ENCODE measurements at regions not wholly inside any gene's neighbourhood (a gene's known extent, or its start where the extent isn't known, plus 50 kb on each side); places are given as distances from the start of the nearest gene placed in this dataset.

DNA sequence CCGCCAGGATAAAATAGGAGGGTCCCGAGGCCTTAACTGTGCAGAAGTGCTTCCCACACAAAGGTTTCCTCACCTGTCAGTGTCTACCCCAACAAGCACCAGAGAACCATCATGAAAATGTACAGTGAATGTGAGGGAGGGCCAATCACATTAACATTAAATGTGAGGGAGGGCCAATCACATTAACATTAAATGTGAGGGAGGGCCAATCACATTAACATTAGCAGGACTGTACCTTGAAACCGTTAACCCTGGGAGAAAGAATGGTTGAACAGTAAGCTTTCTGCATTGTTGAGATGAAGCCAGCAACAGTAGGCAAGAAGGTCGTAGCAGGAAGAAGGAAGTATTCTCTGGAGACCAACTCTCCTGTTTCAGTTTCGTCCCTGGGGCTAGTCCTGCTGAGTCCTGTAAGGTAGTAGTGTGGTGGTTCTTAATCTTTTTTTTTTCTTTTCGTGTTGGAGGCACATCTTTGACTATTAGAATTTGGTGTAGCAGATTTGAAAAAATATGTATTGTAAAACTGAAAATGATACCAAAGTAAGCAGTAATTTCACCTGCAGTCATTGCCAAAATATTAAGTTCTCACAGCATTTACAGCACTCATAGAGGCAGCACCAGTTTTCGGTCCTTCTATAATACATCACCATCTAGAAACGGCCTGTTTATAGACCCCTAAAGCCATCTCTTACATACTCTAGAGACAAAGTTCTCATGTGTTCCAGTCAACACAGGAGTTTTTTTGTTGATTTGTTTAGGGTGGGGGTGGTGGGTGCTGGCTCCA is 98.6 kb upstream of the PPP2R5A start:
- Histone ChIP-seq H3K36me3 (no peaks in the 10 kb centered on the region), H3K4me3 (no peak overlapping the region), H3K9me3 (no peaks in the 10 kb centered on the region), H3K27ac (peak overlapping the region in 7 of 8 donors; percentile 3 to 59 (median 50)), H3K27me3 (replicated peaks in 1 of 7) (no peaks in the 10 kb centered on the region), H3K4me1 (peaks cover 9 to 51% (median 42%) of the 10 kb centered on the region in 6 donors)
- intact Hi-C loops (cut with DNase I; ENCODE audit: low total_unique reads), result no loop called here
- no peak for TF ChIP-seq POLR2AphosphoS5 (IDR thresholded peaks at IDR 0.05)
- TF ChIP-seq POLR2A (IDR thresholded peaks at IDR 0.05), result no peak
- TF ChIP-seq, protein P1, sequence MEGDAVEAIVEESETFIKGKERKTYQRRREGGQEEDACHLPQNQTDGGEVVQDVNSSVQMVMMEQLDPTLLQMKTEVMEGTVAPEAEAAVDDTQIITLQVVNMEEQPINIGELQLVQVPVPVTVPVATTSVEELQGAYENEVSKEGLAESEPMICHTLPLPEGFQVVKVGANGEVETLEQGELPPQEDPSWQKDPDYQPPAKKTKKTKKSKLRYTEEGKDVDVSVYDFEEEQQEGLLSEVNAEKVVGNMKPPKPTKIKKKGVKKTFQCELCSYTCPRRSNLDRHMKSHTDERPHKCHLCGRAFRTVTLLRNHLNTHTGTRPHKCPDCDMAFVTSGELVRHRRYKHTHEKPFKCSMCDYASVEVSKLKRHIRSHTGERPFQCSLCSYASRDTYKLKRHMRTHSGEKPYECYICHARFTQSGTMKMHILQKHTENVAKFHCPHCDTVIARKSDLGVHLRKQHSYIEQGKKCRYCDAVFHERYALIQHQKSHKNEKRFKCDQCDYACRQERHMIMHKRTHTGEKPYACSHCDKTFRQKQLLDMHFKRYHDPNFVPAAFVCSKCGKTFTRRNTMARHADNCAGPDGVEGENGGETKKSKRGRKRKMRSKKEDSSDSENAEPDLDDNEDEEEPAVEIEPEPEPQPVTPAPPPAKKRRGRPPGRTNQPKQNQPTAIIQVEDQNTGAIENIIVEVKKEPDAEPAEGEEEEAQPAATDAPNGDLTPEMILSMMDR (IDR thresholded peaks at IDR 0.05 in 8 of 11, conservative IDR thresholded peaks at IDR 0.05 in 3 of 11), result no peak
- DNase-seq, result no peak
- WGBS, 5 donors, result 50 to 55% (median 54%) methylated on average over 8 of the region's 8 CpGs

DNA sequence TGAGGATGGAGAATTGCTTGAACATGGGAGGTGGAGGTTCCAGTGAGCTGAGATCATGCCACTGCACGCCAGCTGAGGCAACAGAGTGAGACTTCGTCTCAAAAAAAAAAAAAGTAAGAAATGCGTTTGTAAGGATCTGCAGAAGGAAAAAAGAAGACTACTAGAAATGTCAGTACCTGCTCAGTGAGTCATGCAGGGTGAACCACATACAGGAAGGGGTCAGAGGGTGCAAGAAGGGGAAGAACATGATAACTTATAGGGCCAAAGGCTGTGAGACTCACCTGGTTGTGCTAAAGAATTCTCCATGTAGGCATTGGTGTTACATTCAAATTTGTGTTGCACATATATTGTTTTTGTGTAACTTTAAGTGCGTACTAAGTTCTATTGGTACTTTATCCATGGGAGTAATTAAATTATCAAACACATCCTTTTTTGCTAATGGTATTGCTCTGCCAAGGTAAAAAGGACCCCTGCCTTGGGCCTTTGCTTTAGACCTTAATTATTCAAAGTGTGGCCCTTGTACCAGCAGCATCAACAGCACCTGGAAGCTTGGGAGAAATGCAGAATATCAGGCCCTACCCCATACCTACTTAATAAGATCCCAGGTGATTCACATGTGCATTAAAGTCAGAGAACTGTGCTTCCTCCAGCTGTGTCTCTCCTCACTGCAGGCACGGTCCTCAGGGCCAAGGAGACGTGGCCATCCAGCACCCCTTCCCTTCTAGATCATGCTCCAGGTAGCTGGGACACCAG is 96.4 kb upstream of the PPP2R5A start:
- peaks cover 9 to 50% (median 42%) of the 10 kb centered on the region in 6 donors for H3K4me1 ChIP-seq
- TF ChIP-seq, protein P1 (IDR thresholded peaks at IDR 0.05 in 8 of 11, conservative IDR thresholded peaks at IDR 0.05 in 3 of 11), result no peak
- TF ChIP-seq POLR2AphosphoS5 (IDR thresholded peaks at IDR 0.05), result no peak
- TF ChIP-seq POLR2A (IDR thresholded peaks at IDR 0.05), result no peak
- H3K27me3 ChIP-seq (replicated peaks in 1 of 7), result no peaks in the 10 kb centered on the region
- WGBS, 5 donors, result 56 to 78% (median 70%) methylated on average over 6 of the region's 6 CpGs
- H3K9me3 ChIP-seq, result no peaks in the 10 kb centered on the region
- peak overlapping the region in 5 of 8 donors; percentile 23 to 52 (median 49) for H3K27ac ChIP-seq
- H3K4me3 ChIP-seq, result no peak overlapping the region
- intact Hi-C loops (cut with DNase I; ENCODE audit: low total_unique reads), result no loop called here
- H3K36me3 ChIP-seq, result no peaks in the 10 kb centered on the region
- DNase-seq, result no peak

DNA sequence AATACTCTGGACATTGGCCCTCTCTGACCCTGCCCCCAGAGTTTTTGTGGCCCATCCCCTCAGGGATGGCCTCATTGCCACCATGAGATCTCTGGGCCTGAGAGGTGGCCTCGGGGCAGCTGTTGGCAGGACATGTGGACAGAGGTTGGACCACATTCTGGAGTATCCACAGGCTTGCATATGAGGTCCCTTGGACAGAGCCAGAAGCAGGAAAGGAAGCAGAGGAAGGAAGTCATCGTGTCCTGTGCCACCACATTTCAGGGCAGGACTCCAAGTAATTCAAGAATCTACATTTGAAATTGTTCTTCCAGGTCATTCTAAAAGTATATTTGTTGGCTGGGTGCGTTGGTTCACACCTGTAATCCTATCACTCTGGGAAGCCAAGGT is 95.9 kb upstream of the PPP2R5A start:
- Histone ChIP-seq H3K9me3 (peaks cover 0 to 2% (median 0%) of the 10 kb centered on the region in 8 donors), H3K27me3 (replicated peaks in 1 of 7) (no peaks in the 10 kb centered on the region), H3K4me1 (peaks cover 9 to 45% (median 37%) of the 10 kb centered on the region in 6 donors), H3K36me3 (no peaks in the 10 kb centered on the region), H3K4me3 (no peak overlapping the region), H3K27ac (peak overlapping the region in 4 of 8 donors; percentile 23 to 52 (median 46))
- TF ChIP-seq POLR2A (IDR thresholded peaks at IDR 0.05) (no peak), POLR2AphosphoS5 (IDR thresholded peaks at IDR 0.05) (peak in 2 of 3 donors; percentile 61 to 70)
- TF ChIP-seq, protein P1 (IDR thresholded peaks at IDR 0.05 in 8 of 11, conservative IDR thresholded peaks at IDR 0.05 in 3 of 11), result no peak
- 45 to 69% (median 54%) methylated on average over 3 of the region's 3 CpGs for WGBS, 5 donors
- DNase-seq, result no peak
- intact Hi-C loops (cut with DNase I; ENCODE audit: low total_unique reads), result no loop called here

DNA sequence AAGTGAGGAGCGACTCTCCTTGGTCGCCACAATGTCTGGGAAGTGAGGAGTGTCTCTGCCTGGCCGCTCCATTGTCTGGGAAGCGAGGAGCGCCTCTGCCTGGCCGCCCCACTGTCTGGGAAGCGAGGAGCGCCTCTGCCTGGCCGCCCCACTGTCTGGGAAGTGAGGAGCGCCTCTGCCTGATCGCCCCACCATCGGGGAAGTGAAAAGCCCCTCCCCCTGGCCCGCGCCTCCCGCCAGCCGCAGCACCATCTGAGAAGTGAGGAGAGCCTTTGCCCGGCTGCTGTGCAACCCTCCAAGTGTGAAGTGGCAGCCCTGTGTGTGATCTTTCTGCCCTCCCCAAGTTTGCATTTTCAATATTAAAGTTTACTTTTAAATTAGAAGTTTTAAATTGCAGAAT is 95.0 kb upstream of the PPP2R5A start:
- WGBS, 5 donors, result 86 to 93% (median 89%) methylated on average over 10 to 17 of the region's 17 CpGs
- Histone ChIP-seq H3K27me3 (replicated peaks in 1 of 7) (no peaks in the 10 kb centered on the region), H3K4me1 (peaks cover 9 to 41% (median 34%) of the 10 kb centered on the region in 6 donors), H3K36me3 (no peaks in the 10 kb centered on the region), H3K27ac (no peak overlapping the region), H3K9me3 (peaks cover 0 to 9% (median 2%) of the 10 kb centered on the region in 8 donors), H3K4me3 (no peak overlapping the region)
- DNase-seq, result no peak
- intact Hi-C loops (cut with DNase I; ENCODE audit: low total_unique reads), result no loop called here
- TF ChIP-seq, protein P1 (IDR thresholded peaks at IDR 0.05 in 8 of 11, conservative IDR thresholded peaks at IDR 0.05 in 3 of 11), result no peak
- TF ChIP-seq POLR2A (IDR thresholded peaks at IDR 0.05) (no peak), POLR2AphosphoS5 (IDR thresholded peaks at IDR 0.05) (no peak)
